NCI-H2107 treated with DMSO at 0.1 percent for 48 hours (cell line): ENCODE measurements at regions not wholly inside any gene's neighbourhood (a gene's known extent, or its start where the extent isn't known, plus 50 kb on each side); places are given as distances from the start of the nearest gene placed in this dataset.

Source experiments
- DNase-seq: peaks from one replicate; lab custom pipeline; 2025; ENCODE audit not compliant: unreplicated experiment; lab: John Stamatoyannopoulos, UW

DNA sequence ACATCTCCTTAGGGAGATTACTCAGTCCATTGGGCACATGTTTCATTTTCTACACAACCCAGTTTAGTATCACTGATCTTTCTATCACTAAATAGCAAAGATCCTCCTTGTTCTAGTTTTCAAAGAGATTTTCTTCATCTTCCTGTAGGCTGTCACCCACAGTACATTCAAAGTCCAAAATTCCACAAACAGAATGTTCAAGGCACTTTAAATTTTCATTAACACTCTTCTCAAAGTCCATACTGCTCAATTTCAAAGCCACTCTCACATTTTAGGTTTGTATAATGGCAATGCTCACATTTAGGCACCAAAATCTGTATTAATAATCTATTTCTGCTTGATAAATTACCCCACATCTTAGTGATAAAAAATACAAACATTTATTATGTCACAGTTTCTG, 152.8 kb downstream of the FSIP2 start:
- DNase-seq, result no peak

GRCh38 chr2:185891804-185892411, 153.3 kb downstream of the FSIP2 start:
- DNase-seq, result no peak

DNA sequence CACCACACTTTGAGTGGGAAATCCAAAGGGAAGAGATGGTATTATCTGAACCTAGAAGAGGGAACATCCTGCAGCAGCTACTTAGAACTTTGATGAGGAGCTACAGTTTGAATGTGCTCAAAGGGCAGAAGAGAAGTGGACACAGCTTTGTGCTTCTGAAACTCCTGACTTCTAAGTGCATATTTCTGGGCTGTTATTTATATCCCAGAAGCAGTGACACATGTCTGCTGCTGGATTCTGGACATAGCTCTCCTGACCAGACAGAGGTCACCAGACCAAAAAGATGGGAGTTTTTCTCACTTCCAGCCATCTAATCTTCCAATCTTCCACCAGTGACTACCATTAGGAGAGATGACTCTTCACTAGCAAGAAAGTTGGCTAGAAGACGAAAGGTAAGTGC, 153.9 kb downstream of the FSIP2 start:
- no peak for DNase-seq

GRCh38 chr2:185894223-185894622, 155.6 kb downstream of the FSIP2 start:
- DNase-seq, result no peak

- DNase-seq, result no peak
Observed at GRCh38 chr2:185895828-185896693, 157.5 kb downstream of the FSIP2 start.

GRCh38 chr2:185899366-185899765, 160.8 kb downstream of the FSIP2 start:
- no peak for DNase-seq

- no peak for DNase-seq
Observed at GRCh38 chr2:185919155-185919554, 180.6 kb downstream of the FSIP2 start.

DNA sequence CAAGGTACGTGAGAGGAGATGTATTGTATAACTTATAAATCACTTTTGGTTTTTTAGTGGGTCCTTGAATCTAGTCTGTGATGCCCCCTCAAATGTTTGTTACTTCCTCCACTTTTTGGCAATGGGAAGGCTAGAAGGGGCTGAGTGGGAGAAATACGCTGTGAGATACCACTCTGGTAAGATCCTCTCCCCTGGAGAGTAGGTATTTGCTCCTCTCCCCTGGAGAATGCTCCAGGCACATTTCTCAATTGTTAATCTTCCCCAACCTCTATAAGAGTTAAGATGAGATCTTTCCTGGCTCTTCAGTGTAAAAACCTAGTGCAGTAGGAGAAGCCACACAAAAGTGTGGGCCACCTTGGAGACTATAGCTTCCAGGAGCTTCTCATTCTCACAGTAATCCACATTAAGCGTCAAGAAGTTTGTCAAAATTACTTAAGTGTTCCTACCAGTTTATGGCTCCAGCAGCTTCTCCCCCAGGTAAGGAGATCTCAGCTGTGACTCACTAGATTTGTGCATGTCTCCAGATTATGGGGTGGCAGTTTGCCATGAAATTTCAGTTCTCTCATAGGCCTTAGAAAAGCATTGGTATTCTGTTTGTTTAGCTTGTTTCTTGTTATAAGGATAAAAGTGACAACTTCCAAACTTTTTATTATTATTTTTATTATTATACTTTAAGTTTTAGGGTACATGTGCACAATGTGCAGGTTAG, 182.6 kb downstream of the FSIP2 start:
- DNase-seq, result no peak

DNA sequence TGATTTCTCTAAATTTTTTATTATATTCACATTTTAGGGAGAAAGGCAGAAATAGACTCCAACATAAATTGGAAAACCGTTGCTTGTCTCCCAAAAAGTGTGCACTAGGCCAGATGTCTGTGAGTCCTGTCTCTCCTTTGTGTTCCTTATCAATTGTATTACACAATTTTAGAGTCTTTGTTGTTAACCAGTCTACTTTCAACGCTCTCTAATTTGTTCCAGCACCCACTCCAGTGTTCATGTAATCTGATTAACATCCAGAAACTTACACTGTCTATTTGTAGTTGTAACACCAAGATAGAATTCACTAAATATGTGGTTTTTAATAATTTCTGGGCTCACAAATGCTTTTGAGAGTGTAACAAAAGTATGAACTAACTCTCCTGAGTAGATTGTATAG, 195.6 kb downstream of the FSIP2 start:
- DNase-seq, result no peak

- no peak for DNase-seq
Observed at GRCh38 chr2:185939858-185940257, 201.3 kb downstream of the FSIP2 start.

DNA sequence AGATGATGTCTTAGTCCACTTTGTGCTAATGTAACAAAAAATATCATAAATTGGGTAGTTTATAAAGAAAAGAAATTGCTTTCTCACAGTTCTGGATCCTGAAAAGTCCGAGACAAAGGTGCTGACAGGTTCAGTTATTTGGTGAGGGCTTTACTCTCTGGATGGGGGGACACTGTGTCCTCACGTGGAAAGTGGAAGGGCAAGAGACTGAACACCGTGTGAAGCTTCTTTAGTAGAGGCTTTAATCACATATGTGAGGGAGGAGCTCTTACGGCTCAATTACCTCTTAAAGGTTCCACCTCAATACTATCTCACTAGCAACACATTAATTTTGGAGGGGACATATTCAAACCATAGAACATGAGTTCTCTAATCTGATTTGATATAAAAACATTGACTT, 204.3 kb downstream of the FSIP2 start:
- no peak for DNase-seq

GRCh38 chr2:185947722-185948121, 209.1 kb downstream of the FSIP2 start:
- DNase-seq, result no peak

- no peak for DNase-seq
Observed at GRCh38 chr2:185952100-185952499, 213.5 kb downstream of the FSIP2 start.

- DNase-seq, result no peak
Observed at GRCh38 chr2:185954389-185954788, 215.8 kb downstream of the FSIP2 start.

GRCh38 chr2:185955050-185955449, 216.4 kb downstream of the FSIP2 start:
- DNase-seq, result no peak

GRCh38 chr2:185967335-185967734, 228.7 kb downstream of the FSIP2 start:
- DNase-seq, result no peak

- DNase-seq, result no peak
Observed at GRCh38 chr2:185970148-185970852, 231.7 kb downstream of the FSIP2 start.

- no peak for DNase-seq
Observed at GRCh38 chr2:185978634-185979407, 240.2 kb downstream of the FSIP2 start.

DNA sequence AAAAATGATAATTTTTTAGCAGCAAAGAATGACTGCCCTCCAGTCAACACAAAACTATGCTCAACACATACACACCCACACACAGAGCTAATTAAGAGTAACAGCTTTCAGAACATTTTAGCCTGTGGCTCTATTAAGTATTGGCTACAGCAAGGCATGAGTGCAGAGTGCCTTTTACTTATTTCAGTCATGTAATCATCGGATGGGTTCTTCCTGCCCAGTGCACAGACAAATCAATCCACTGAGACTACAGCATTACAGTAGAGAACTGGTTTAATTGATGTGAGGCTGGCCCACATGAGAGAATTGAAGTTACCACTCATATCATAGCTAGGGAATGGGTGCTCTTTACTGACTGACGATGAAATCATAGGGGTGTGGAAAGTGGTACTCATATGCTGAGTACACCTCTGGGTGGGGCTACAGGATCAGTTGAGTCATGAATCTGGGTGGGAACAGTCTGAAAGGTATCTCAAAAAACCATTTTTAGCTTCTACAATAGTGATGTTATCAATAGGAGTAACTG, 241.0 kb downstream of the FSIP2 start:
- no peak for DNase-seq

DNA sequence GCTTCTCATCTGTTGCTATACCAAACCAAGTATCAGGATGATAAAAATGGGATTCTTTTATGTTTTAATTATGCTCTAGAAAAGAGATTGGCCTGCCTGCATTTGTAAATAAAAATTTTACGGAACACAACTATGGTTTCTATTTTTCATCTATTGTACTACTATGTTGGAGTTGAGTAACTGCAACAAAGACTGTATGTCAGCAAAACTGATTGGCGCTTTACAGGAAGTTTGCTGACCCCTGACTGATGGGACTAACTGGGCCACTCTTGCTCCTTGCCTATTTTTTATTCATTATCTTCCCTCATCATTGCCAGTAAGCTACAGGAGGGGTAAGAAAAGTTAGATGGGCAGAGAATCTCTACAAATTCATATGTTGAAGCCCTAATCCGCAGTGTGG, 242.3 kb downstream of the FSIP2 start:
- DNase-seq, result no peak
